Endothelial cell of umbilical vein (primary cell): ENCODE measurements at regions not wholly inside any gene's neighbourhood (a gene's known extent, or its start where the extent isn't known, plus 50 kb on each side); places are given as distances from the start of the nearest gene placed in this dataset.

Source experiments
- BruUV-seq: library from RNA; stranded (reverse); fragments of 400-500 nt; replicated peaks from 2 replicates; lab custom pipeline; 2021; lab: Mats Ljungman, UMichigan
- CTCF ChIA-PET: fragments of 300-600, 350-600 bp; sonication (Branson Sonifier 250); formaldehyde crosslinking; loops from one replicate; lab custom pipeline; 2021; ENCODE audit warnings: antibody characterized with exemption, inconsistent platforms; lab: Charles Lee
- POLR2A ChIA-PET: fragments of 300-600, 350-600 bp; sonication (Branson Sonifier 250); formaldehyde crosslinking; loops from one replicate; lab custom pipeline; 2021; ENCODE audit warnings: antibody characterized with exemption, inconsistent platforms; lab: Charles Lee
- DNase-seq: peaks from one replicate; pipeline ENCODE4 v3.0.0-alpha.2; 2011; ENCODE audit warnings: low read depth, low spot score
- FAIRE-seq: peaks from 2 replicates; lab custom pipeline; 2011; peaks lifted over from hg19 to GRCh38; lab: Jason Lieb, UNC
- H2AFZ ChIP-seq: 2 replicates; pipeline ENCODE4 v1.6.0; 2012; ENCODE audit warnings: low read depth, low read length, control low read depth, inconsistent platforms
- H3K27ac ChIP-seq: 2 replicates; pipeline ENCODE4 v1.5.1; 2011; ENCODE audit warnings: low read depth, mild to moderate bottlenecking, control low read depth, low read length, moderate library complexity; ENCODE audit not compliant: insufficient read depth
- H3K27me3 ChIP-seq, 2 experiments: 2 replicates each; pipeline versions ENCODE4 v1.6.0 to v1.6.1; 2011; ENCODE audit warnings: low read length in 2 of 2, mixed read lengths in 1 of 2; ENCODE audit not compliant: control insufficient read depth in 2 of 2, insufficient read depth in 2 of 2
- H3K36me3 ChIP-seq, 2 experiments: 2 replicates in 1 of 2; 3 replicates in 1 of 2; pipeline ENCODE4 v1.5.1; 2011; ENCODE audit warnings: low read length in 2 of 2, mild to moderate bottlenecking in 1 of 2, moderate library complexity in 1 of 2; ENCODE audit not compliant: control insufficient read depth in 2 of 2, insufficient read depth in 2 of 2; ENCODE audit errors: extremely low read depth in 1 of 2
- H3K4me1 ChIP-seq: 3 replicates; pipeline ENCODE4 v1.5.1; 2011; ENCODE audit warnings: mild to moderate bottlenecking, low read length; ENCODE audit not compliant: control insufficient read depth, insufficient read depth; ENCODE audit errors: extremely low read depth
- H3K4me2 ChIP-seq: 2 replicates; pipeline ENCODE4 v1.6.1; 2011; ENCODE audit warnings: low read length, control low read depth, mixed read lengths; ENCODE audit not compliant: insufficient read depth
- H3K4me3 ChIP-seq, 3 experiments: fragments of 200-600 bp in 1 of 3; sonication (generic), shearing (Covaris generic) in 1 of 3; replicated peaks in 1 of 3; 2 replicates each; pipeline ENCODE4 v1.5.1; 2011 to 2016; ENCODE audit warnings: control low read depth in 3 of 3, low read length in 3 of 3, mild to moderate bottlenecking in 2 of 3, inconsistent platforms in 1 of 3, low read depth in 1 of 3, moderate library complexity in 1 of 3; ENCODE audit not compliant: insufficient read depth in 1 of 3
- H3K79me2 ChIP-seq: 2 replicates; pipeline ENCODE4 v1.6.0; 2012; ENCODE audit warnings: low read length, inconsistent platforms; ENCODE audit not compliant: control insufficient read depth, insufficient read depth
- H3K9ac ChIP-seq: replicated peaks from 2 replicates; pipeline ENCODE3; 2011; ENCODE audit warnings: low read length, control low read depth; ENCODE audit not compliant: insufficient read depth; ENCODE audit errors: extremely low read depth
- H3K9me1 ChIP-seq: replicated peaks from 3 replicates; pipeline ENCODE4 v1.6.0; 2011; ENCODE audit warnings: mild to moderate bottlenecking, low read length; ENCODE audit not compliant: control insufficient read depth, insufficient read depth; ENCODE audit errors: extremely low read depth
- H3K9me3 ChIP-seq: replicated peaks from 2 replicates; pipeline ENCODE4 v1.5.1; 2012; ENCODE audit warnings: low read length, inconsistent platforms; ENCODE audit not compliant: control insufficient read depth, insufficient read depth
- H4K20me1 ChIP-seq: replicated peaks from 2 replicates; pipeline ENCODE3; 2011; ENCODE audit warnings: mild to moderate bottlenecking, low read length; ENCODE audit not compliant: control insufficient read depth, insufficient read depth; ENCODE audit errors: extremely low read depth
- CTCF ChIP-seq, 2 donors: IDR thresholded peaks; 1 replicate in 1 of 2; 2 replicates in 1 of 2; pipeline ENCODE4 v1.5.1; 2011; ENCODE audit warnings: low read length in 2 of 2, mild to moderate bottlenecking in 2 of 2, moderate library complexity in 2 of 2, control low read depth in 1 of 2, inconsistent platforms in 1 of 2, low read depth in 1 of 2; ENCODE audit not compliant: insufficient read depth in 1 of 2; ENCODE audit errors: extremely low read depth in 1 of 2
- EZH2 ChIP-seq: IDR thresholded peaks from 2 replicates; pipeline ENCODE4 v1.6.1; 2012; ENCODE audit warnings: borderline replicate concordance, low read depth, mild to moderate bottlenecking, moderate library complexity, low read length, inconsistent platforms; ENCODE audit not compliant: severe bottlenecking
- FOS ChIP-seq: IDR thresholded peaks from 2 replicates; pipeline ENCODE4 v1.6.1; 2011; ENCODE audit warnings: mild to moderate bottlenecking, low read length, moderate library complexity, borderline replicate concordance; ENCODE audit not compliant: insufficient read depth
- GATA2 ChIP-seq: IDR thresholded peaks from 2 replicates; pipeline ENCODE4 v1.7.0; 2011; ENCODE audit warnings: low read depth, mild to moderate bottlenecking, moderate library complexity, mixed read lengths, low read length; ENCODE audit not compliant: insufficient read length, insufficient read depth
- JUN ChIP-seq: IDR thresholded peaks from 2 replicates; pipeline ENCODE4 v1.6.1; 2011; ENCODE audit warnings: borderline replicate concordance, low read depth; ENCODE audit not compliant: insufficient read length, insufficient read depth
- MAX ChIP-seq: IDR thresholded peaks from 2 replicates; pipeline ENCODE4 v1.6.1; 2011; ENCODE audit not compliant: insufficient read depth, insufficient read length
- MYC ChIP-seq: IDR thresholded peaks from one replicate; pipeline ENCODE4 v1.6.1; 2011; ENCODE audit warnings: mild to moderate bottlenecking, low read depth, low read length
- POLR2A ChIP-seq: IDR thresholded peaks from 2 replicates; pipeline ENCODE4 v1.6.1; 2012; ENCODE audit warnings: low read depth, mild to moderate bottlenecking, control low read depth, low read length
- POLR2AphosphoS5 ChIP-seq: IDR thresholded peaks from 2 replicates; pipeline ENCODE4 v1.6.1; 2012; ENCODE audit warnings: low read depth, mild to moderate bottlenecking, control low read depth, low read length, moderate library complexity; ENCODE audit not compliant: insufficient read depth
- dilution Hi-C: fragments of 300-500 bp; cut with MboI; formaldehyde crosslinking; loops from one replicate; pipeline ENCODE4 v1.15.0; 2019; ENCODE audit warnings: low sequenced_read_pairs; ENCODE audit not compliant: extremely low pct_ligation_motif_present
- intact Hi-C: fragments of 100-400 bp; cut with micrococcal nuclease; formaldehyde crosslinking; loops from one replicate; pipeline ENCODE4 v1.10.0; 2022

DNA sequence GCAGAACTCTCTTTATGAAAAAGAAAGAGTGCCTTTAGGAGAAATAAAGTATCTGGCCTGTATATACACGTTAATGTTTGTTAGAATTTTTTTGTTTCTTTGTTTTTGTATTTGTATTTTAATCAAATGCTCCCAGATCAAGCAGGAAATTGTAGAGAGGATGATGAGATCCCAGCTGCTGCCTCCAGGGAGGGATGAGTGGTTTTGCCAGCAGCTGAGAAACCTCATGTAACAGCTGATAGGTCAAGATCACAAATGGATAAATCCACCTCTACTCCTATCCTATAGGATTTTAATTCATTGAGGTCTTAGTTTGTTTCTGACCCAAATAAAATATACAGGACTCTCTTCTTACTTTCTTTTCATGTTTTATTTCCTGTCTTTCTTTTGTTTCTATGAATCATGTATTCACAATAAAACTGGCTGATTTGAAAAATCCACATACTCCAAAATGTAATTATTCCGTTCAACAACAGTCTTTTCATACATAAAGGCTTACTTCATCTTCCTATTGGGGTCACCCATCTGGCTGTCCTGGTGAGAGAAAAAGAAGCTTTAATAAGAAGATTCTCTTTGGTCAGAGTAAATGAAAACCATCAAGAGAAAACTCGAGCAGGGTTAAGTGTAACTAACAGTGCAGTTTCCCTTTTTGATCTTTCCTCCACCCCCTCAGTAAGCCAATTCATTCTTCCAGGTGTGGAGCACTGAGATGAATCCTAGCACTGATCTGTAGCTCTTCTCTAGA lies 129.3 kb upstream of the PLPPR5 start:
- no peak for FAIRE-seq
- DNase-seq, result no peak
- dilution Hi-C loops (no loop called here), intact Hi-C loops (no loop called here)
- POLR2A ChIA-PET, result no interaction called here
- H3K9ac ChIP-seq, result no peak overlapping the region
- TF ChIP-seq MAX (no peak), POLR2AphosphoS5 (no peak), FOS (no peak), JUN (no peak), EZH2 (no peak), GATA2 (no peak), MYC (no peak), POLR2A (no peak), CTCF (IDR thresholded peaks at IDR 0.05; ENCODE audit: extremely low read depth in 1 of 2, insufficient read depth in 1 of 2, low read depth in 1 of 2, low read length in 2 of 2) (no peak)
- BruUV-seq, result no TSS peak
- H2AFZ ChIP-seq, result no peak overlapping the region
- H3K9me3 ChIP-seq, result no peaks in the 10 kb centered on the region
- H3K27ac ChIP-seq, result no peak overlapping the region
- no peaks in the 10 kb centered on the region for H3K9me1 ChIP-seq
- CTCF ChIA-PET, result interaction anchor here (1.1 kb wide), 1 partner anchor 235 kb away, joined by 3 read pairs; no protein-coding TSS in a partner anchor
- H3K4me3 ChIP-seq, result no peak overlapping the region
- H3K79me2 ChIP-seq, result no peaks in the 10 kb centered on the region
- no peaks in the 10 kb centered on the region for H4K20me1 ChIP-seq
- peaks cover 2 to 22% of the 10 kb centered on the region in 2 experiments for H3K27me3 ChIP-seq
- H3K4me2 ChIP-seq, result no peak overlapping the region
- no peaks in the 10 kb centered on the region for H3K36me3 ChIP-seq
- H3K4me1 ChIP-seq, result no peaks in the 10 kb centered on the region
